GM19023 (cell line): ENCODE measurements at regions not wholly inside any gene's neighbourhood (a gene's known extent, or its start where the extent isn't known, plus 50 kb on each side); places are given as distances from the start of the nearest gene placed in this dataset.

Experiments
- ATAC-seq: cut with Tn5 transposase; IDR thresholded peaks from one replicate; pipeline ENCODE4 v1.9.1; 2021; ENCODE audit warnings: mild to moderate bottlenecking, moderate library complexity; ENCODE audit not compliant: unreplicated experiment

DNA sequence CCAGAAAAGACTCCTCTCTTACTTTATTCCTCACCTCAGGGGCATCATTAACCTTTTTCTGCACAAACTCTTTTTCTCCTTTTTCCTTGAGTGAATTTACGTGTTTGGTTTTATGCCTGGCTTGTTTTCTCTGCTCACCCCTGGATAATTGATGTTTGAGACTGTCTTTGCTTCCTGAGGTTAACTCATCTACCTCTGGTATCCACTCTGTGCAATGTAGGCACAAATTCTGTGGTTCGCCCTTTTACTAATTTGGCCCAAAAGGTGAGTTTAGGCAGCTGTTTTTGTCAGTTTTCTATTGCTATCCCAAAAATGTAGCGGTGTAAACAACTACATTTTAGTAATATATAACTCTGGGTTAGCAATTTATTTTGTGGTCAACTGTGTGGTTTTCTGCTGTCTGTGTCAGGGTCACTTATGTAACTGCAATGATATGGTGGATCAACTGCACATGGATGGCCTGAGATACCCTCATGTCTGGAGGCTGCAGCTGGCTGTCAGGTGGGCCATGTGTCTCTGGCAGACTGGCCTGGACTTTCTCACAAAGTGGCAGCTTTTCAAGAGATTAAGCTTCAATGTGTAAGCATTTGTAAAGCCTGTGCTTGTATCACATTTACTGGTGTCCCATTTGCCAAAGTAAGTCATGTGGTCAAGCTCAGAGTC, 329.7 kb downstream of the FSIP2 start:
- ATAC-seq: no peak

DNA sequence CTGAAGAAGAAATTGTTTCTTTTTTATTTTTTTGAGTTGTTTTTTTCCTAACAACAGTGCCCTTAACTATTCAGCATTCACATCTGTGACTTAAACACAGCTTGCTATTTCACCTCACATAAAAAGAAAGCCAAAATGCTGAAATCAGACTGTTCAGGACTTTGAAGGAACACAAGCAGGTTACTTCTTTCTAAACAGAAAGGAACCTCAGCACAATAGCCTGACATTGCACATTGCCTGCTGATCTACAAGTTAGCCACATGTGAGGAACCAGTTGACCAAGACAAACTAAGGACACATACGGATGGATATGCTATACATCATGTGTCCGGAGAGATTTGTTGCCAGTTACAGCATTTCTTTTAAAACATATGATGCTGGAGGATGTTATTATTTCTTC, 331.1 kb downstream of the FSIP2 start:
- ATAC-seq: no peak

- no peak for ATAC-seq
Observed at GRCh38 chr2:186085226-186085625, 346.6 kb downstream of the FSIP2 start.

GRCh38 chr2:186093174-186093573, 354.6 kb downstream of the FSIP2 start:
- ATAC-seq: no peak

GRCh38 chr2:186098821-186099220, 360.2 kb downstream of the FSIP2 start:
- ATAC-seq: no peak

GRCh38 chr2:186099826-186100225, 361.2 kb downstream of the FSIP2 start:
- ATAC-seq: no peak

DNA sequence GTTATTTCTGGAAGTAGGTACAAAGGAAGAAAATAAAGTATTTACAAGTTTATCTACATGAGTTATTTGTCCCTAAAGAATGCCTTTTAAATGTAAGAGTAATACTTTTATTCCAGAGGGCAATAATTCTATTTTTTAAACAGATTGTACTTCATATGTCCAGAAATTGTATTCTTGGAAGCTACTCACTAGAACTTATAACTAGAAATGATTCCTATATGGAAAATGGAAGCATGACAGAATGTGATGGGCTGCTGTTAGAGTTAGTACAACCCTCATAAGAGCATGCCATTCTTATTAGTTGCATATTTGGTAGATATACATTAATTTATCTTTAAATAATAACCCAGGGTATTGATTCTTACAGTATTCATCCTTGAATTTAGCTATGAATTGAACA, 362.0 kb downstream of the FSIP2 start:
- no peak for ATAC-seq

GRCh38 chr2:186101616-186102015, 363.0 kb downstream of the FSIP2 start:
- no peak for ATAC-seq

DNA sequence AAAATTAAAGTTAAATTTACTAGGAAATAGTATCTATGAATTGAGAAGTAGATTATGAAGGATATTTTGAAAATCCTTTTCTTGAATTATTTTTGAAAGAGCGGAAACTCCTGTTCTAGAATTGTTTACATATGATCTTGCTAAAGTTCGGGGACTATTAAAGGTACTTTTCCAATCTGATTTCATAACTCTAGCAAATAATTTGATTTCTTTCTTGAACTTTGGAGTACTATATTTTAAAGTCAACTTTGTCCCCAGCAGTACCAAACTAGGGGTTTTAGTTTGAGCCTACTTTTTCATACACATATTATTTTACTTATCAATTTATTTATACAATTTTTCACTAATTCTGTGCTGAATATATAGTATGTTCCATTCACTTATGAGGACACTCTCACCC, 364.7 kb downstream of the FSIP2 start:
- no peak for ATAC-seq

- no peak for ATAC-seq
Observed at GRCh38 chr2:186105016-186105724, 366.6 kb downstream of the FSIP2 start.

GRCh38 chr2:186108470-186108869, 369.9 kb downstream of the FSIP2 start:
- ATAC-seq: no peak

- no peak for ATAC-seq
Observed at GRCh38 chr2:186113284-186113683, 372.8 kb upstream of the ZC3H15 start.

- ATAC-seq: no peak
Observed at GRCh38 chr2:186125156-186125555, 360.9 kb upstream of the ZC3H15 start.

GRCh38 chr2:186125625-186126024, 360.4 kb upstream of the ZC3H15 start:
- no peak for ATAC-seq

GRCh38 chr2:186126181-186126580, 359.9 kb upstream of the ZC3H15 start:
- no peak for ATAC-seq

- no peak for ATAC-seq
Observed at GRCh38 chr2:186129767-186130581, 356.1 kb upstream of the ZC3H15 start.

GRCh38 chr2:186130748-186131641, 355.1 kb upstream of the ZC3H15 start:
- no peak for ATAC-seq

GRCh38 chr2:186135686-186136085, 350.4 kb upstream of the ZC3H15 start:
- no peak for ATAC-seq

DNA sequence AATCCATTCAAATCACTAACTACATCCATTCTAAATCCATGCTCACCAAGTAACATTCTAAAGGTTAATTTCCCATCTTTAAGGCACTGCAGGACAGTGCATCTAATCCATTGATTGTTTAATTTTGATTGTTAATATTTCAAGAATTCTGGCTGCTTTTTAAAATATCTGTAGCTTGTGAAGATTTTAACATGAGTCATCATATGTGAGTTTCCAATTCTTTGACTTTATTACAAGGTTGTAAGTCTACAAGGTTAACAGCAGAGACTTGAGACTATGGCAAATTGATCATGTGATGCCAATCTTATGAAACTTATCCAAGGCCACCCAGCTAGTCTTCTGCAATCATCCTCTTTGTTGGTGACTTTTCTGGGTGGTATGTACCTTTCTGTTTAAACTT, 349.2 kb upstream of the ZC3H15 start:
- ATAC-seq: no peak

- ATAC-seq: no peak
Observed at GRCh38 chr2:186138845-186139244, 347.2 kb upstream of the ZC3H15 start.

DNA sequence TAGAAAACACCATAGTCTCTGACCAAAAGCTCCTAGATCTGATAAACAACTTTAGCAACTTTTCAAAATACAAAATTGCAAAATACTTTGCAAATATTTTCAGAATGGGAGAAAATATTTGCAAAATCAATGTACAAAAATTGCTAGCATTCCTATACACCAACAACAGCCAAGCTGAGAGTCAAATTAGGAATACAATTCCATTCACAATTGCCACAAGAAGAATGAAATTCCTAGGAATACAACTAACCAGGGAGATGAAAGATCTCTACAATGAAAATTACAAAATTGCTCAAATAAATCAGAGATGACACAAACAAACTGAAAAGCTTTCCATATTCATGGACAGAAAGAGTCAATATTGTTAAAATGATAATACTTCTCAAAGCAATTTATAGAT, 327.0 kb upstream of the ZC3H15 start:
- ATAC-seq: no peak
